Stimulated activated CD8-positive, alpha-beta memory T cell treated with anti-CD3 and anti-CD28 coated beads, Interleukin-7, amount 100 ng/mL, for 4 hours (primary cell): ENCODE measurements at regions not wholly inside any gene's neighbourhood (a gene's known extent, or its start where the extent isn't known, plus 50 kb on each side); places are given as distances from the start of the nearest gene placed in this dataset.
"Not testable (repeated sequence)": the region's sequence is repeated elsewhere in the genome, so short reads cannot be mapped to it uniquely, and the experiment has no call there.

Experiments
- DNase-seq, 2 donors: peaks; one replicate each; pipeline ENCODE4 v3.0.0-alpha.2; 2020; ENCODE audit warnings: low read depth in 2 of 2

- DNase-seq: no peak
Measured at GRCh38 chr19:30817965-30818567, 445.9 kb downstream of the ZNF536 start.

- DNase-seq: no peak
Measured at GRCh38 chr19:30817197-30817596, 445.0 kb downstream of the ZNF536 start.

GRCh38 chr19:30815889-30816580 lies 443.9 kb downstream of the ZNF536 start:
- no peak for DNase-seq

GRCh38 chr19:30812099-30812678 lies 440.0 kb downstream of the ZNF536 start:
- DNase-seq: no peak

GRCh38 chr19:30811397-30812098 lies 439.4 kb downstream of the ZNF536 start:
- DNase-seq: no peak

- DNase-seq: no peak
Measured at GRCh38 chr19:30810726-30811125, 438.5 kb downstream of the ZNF536 start.

- DNase-seq: no peak
Measured at GRCh38 chr19:30807278-30807677, 435.1 kb downstream of the ZNF536 start.

- no peak for DNase-seq
Measured at GRCh38 chr19:30806311-30806710, 434.1 kb downstream of the ZNF536 start.

- DNase-seq: no peak
Measured at GRCh38 chr19:30804751-30805150, 432.6 kb downstream of the ZNF536 start.

GRCh38 chr19:30804333-30804732 lies 432.1 kb downstream of the ZNF536 start:
- not testable (repeated sequence) for DNase-seq

GRCh38 chr19:30802424-30803013 lies 430.3 kb downstream of the ZNF536 start:
- no peak for DNase-seq

- no peak for DNase-seq
Measured at GRCh38 chr19:30799865-30800755, 427.9 kb downstream of the ZNF536 start.

GRCh38 chr19:30795727-30796126 lies 423.5 kb downstream of the ZNF536 start:
- DNase-seq: no peak

GRCh38 chr19:30792561-30793505 lies 420.6 kb downstream of the ZNF536 start:
- no peak for DNase-seq

- no peak for DNase-seq
Measured at GRCh38 chr19:30791088-30791487, 418.9 kb downstream of the ZNF536 start.

- no peak for DNase-seq
Measured at GRCh38 chr19:30790056-30790680, 418.0 kb downstream of the ZNF536 start.

- DNase-seq: no peak
Measured at GRCh38 chr19:30788105-30788765, 416.1 kb downstream of the ZNF536 start.

GRCh38 chr19:30785458-30786137 lies 413.4 kb downstream of the ZNF536 start:
- no peak for DNase-seq
